ENCODE measurements at regions not wholly inside any gene's neighbourhood (a gene's known extent, or its start where the extent isn't known, plus 50 kb on each side); places are given as distances from the start of the nearest gene placed in this dataset.
A peak's percentile ranks its signal among the peaks of the same experiment; 100 is the strongest.

DNA sequence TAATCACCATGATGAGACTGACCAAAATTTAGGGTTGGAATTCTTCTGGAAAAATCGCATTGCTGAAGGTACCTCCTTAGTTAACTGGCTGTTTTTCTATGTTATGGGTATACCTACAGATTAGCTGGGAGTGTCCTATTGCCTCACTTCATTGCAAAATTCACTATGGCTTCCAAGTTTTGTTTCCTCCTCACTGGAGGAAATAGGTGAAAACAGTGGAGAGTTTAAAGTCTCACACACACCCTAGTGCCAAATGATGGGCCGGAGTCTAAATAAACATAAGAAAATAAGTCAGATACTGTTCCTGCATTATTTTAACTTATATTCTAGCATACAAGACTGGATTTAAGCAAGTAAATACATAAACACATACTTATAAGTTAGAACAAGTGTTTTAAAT is 98.2 kb downstream of the AHR start:
- no peak for DNase-seq (ENCODE audit: low spot score)

DNA sequence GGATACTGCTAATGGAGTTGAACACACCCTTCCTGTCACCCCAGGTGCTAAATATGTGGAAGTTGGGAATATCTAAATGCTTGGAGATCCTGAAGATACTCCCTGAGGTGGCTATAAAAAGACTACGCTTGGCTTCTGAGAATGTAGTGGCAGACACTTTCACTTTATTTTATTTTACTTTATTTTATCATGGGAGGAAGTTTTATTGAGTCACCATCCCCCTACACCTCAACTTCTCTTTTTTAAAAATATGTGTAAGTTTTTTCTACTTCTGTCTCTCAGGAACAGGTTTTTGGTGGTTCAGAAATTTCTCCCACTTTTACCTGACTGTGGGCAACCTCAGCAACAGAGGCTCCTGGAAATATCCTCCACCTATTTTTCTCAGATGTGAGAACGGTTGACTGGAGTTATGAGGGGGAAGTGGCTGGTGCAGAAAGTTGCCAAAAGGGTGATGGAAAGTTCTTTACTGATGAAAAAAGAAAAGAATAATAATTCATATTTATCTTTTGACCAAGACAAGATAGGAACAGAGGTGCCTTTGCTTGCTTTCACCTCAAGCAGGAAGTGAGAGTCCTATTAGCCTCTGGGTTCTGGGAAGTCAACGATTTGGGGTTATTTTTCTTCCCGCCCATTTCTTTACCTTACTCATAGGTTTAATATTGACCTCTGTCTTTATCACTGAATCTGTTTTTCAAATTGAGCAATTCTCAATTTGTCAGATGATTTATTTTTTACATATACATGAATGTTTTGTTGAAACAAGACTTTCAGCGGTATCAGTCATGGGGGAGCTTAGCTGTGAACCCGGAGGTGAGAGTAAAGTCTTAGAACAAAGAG is 103.6 kb downstream of the AHR start:
- no peak for DNase-seq (ENCODE audit: low spot score)

DNA sequence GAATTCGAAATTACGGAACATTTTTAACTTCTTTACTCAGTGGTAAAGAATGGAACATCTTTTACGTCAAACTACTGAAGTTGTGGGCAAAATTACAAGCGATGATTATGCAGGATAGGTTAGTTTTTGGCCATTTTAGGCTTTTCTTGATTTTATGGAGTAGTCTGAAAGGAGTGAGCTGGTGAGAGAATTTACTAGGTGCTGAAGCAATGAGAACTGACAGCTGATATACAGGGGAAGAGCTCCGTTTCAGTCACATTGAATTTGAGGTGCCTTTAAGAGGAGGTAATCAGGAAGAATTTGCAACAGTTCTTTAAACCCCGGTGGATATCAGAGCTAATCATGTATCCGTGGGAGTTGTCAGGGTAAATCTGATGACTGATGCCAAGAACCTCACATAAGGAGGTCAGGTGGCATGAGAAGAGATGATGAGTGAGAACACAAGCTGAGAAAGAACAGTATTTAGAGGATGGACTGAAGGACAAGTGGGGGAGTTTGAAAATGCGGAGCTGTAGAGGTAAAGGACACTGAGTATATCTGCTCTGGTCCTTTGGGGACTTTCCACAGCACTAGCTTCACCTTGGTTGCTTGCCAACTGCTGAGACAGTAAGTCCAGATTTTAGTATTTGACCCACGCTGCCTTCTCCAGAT is 104.3 kb downstream of the AHR start:
- DNase-seq (ENCODE audit: low spot score), result no peak

DNA sequence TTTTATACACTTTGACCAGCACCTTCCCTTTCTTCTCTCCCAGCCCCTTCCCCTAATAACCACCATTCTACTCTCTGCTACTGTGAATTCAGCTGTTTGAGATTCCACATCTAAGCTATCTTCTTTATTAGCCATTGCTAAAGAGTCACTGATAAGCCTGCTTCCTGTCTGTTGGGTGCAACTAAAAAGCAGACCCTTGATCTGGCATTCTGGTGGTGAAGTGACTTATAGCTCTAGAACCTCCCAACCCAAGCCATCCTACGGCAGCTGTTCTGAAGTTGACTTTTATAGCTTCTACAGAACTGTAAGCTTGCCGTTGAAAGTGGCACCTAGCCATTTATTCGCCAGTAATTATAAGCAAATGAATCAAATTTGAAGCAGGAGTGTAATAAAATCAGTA is 105.6 kb downstream of the AHR start:
- DNase-seq (ENCODE audit: low spot score), result no peak

DNA sequence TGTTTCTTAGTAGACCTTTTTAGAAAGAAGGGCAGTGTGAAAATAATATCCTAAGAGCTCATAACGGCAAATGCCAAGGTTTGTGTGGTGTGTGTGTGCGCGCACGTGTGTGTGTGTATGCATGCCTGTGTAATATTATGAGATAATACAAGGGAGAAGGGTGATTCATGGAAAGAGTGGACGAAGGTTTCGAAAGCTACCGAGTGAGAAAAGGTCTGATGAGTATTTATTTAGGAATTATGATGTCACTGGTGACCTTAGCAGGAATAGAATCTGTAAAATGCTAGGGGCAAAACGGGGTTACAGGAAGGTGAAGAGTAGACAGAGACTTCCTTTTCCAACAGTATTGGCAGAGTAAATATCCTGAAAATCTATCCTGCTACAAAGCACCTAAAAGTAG is 107.3 kb downstream of the AHR start:
- peak; percentile 57 for DNase-seq (ENCODE audit: low spot score)

DNA sequence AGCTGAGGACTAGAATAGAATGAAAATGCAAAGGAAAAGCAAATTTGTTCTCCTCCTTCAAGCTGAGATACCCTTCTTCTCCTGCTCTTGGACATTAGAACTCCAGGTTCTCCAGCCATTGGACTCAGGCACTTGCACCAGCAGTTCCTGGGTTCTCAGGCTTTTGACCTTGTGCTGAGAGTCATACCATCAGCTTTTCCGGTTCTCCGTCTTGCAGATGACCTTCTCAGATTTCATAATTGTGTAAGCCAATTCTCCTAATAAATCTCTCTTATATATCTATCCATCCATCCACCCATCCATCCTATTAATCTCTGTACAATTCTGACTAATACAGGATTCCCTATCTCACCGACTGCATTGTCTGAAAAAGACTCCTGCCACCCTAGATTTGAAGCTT is 108.3 kb downstream of the AHR start:
- DNase-seq (ENCODE audit: low spot score), result no peak

DNA sequence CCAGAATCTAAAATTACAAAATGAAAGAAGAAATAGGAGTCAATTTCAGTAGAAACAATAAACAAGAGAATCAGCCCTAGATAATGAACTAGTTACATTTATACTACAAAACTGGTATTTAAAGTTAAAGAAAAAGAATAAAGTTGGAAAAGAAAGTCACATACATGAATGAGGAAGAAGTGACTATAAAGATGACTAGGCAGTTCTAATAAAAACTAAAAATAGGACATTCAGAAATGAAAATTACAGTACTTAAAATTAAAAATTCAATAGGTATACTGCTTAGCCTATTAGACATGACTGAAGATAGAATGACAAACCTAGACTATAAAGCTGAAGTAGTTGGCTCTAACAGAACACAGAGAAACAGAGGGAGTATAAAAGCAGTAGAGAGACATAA is 108.8 kb downstream of the AHR start:
- no peak for DNase-seq (ENCODE audit: low spot score)

DNA sequence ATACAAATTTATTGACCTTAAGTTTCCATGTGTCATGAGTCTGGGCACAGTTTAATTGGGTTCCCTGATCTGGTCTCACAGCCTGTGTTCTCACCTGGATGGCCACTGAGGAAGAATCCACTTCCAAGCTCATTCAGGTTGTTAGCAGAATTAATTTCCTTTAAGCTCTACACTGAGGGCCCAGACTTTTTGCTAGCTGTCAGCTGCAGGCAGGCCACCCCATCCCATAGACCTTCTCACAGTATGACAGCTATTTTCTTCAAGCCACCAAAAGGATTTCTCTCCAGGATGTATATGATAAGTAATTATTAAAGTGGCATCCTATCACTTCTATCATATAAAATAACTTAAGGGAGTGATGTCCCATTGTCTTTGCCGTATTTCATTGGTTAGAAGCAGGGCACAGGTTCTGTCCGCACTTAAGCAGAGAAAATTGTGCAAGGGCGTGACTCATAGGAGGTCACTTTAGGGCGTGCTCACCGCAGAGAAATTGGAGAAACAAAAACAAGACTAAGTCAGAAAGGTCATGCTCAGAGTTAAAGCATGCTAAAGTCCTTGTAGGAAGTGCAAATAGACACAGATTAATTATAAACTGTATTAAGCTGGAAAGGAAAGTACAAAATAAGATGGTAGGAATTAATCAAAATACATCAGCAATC is 109.9 kb downstream of the AHR start:
- DNase-seq (ENCODE audit: low spot score), result peak; percentile 93

DNA sequence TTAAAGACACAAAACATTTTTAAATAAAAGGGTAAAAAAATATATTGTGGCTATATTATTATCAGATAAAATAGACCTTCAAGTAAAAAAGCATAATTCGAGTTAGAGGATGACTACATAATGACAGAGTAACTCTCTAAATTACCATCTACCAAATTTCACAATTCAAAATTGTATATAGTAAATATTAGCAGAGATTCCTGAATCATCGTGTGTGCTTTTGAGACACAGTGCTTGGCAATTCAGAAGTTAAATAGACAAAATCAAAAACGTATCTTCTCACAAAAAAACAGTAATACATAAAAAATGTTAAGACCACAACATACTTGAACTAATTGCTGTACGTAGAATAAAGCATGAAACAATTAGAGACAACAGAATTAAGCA is 110.4 kb downstream of the AHR start:
- no peak for DNase-seq (ENCODE audit: low spot score)

DNA sequence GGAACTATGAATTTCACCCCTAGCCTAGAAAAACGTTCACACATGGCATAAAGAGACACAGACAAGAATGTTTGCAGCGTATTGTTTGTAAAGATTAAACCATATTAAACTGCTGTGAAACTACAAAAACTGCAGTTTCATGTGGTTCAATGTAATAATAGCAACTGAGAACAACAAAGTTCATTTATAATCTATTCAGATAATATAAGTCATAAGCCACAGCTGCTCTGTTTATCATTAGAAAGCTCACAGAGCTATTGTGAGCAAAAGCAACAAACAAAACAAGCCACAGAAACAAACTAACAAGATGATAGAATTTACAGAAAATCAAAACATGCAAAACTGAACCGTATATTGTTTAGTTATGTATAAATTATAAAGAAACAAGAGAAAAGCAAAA is 113.5 kb downstream of the AHR start:
- DNase-seq (ENCODE audit: low spot score), result no peak

DNA sequence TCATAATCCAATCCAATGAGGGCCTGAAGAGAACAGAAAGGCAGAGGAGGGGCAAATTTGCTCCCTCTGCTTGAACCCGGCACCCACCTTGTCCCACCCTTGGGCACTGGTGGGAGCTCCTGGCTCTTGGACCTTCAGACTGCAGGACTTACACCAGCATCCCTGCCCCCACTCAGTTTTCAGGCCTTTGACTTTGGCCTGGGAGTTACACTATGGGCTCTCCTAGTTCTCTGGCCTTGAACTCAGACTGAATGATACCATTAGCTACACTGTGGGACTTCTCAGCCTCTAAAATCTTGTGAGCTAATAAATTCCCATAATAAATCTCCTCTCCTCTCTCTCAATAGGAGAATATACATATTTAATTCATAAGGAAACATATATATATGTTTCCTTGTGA is 114.4 kb downstream of the AHR start:
- no peak for DNase-seq (ENCODE audit: low spot score)

DNA sequence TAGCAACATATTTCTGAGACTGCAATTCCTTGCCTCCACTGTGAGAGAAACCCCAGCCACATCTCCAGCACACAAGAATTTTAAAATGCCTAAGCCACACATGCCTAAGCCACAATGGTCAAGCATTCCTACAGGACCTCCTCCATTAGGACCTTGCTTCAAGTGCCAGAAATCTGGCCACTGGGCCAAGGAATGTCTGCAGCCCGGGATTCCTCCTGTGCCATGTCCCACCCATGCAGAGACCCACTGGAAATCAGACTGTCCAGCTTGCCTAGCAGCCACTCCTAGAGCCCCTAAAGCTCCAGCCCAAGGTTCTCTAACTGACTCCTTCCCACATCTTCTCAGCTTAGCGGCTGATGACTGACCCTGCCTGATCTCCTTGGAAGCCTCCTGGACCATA is 117.5 kb downstream of the AHR start:
- DNase-seq (ENCODE audit: low spot score), result no peak

DNA sequence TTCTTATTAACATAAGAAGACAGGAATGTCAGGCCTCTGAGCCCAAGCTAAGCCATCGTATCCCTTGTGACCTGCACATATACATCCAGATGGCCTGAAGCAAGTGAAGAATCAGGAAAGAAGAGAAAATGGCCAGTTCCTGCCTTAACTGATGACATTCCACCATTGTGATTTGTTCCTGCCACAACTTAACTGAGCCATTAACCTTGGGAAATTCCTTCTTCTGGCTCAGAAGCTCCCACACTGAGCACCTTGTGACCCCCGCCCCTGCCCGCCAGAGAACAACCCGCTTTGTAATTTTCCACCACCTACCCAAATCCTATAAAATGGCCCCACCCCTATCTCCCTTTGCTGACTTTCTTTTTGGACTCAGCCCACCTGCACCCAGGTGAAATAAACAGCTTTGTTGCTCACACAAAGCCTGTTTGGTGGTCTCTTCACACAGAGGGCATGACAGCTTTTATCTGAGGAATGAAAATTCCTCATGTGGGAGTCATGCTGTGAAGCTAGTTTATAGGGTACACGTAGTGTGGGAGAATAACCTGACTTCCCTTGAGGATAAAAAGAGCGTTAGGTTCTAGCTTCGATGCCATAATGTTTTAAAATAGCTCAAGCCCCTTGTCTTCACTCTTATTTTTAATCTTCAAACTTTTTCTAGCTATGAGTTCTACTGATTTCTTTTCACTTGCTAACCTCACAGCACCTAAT is 122.0 kb downstream of the AHR start:
- peak; percentile 81 for DNase-seq (ENCODE audit: low spot score)

DNA sequence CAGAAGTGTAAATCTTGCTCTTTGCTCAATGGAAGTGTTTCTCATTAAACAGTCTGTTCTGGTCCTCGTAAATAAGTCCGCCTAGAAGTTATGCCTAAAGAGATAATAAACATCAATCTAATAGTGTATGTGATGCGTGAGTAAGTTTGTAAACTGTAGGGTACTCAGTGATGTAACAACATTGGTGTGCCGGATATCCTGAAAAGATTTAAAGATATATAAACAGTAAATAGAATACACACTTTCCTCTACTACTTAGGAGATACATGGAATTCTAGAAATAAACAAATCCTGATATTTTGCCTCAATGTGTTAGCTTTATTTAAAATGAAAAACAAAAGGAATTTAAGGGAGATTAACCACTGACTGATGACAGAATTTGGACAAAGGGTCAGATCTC is 123.5 kb downstream of the AHR start:
- DNase-seq (ENCODE audit: low spot score), result peak; percentile 48

DNA sequence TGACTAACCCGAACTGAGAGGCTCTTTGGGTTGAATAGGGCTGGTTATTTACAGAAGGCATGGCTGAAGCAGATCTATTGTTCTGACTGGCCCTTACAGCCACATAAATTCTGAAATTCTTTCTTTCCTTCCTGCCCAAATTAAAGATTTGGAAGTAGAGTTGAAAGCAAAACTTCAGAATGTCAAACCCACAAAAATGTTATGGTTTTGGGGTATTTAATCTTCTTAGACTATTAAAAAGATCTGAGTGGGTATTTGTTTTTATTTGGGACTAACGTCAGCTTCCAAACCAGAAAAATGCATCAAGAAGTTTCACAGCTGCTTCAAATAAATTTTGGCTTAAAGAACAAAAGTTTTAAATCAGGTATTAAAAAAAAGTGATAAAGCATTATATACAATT is 124.5 kb downstream of the AHR start:
- peak; percentile 52 for DNase-seq (ENCODE audit: low spot score)

DNA sequence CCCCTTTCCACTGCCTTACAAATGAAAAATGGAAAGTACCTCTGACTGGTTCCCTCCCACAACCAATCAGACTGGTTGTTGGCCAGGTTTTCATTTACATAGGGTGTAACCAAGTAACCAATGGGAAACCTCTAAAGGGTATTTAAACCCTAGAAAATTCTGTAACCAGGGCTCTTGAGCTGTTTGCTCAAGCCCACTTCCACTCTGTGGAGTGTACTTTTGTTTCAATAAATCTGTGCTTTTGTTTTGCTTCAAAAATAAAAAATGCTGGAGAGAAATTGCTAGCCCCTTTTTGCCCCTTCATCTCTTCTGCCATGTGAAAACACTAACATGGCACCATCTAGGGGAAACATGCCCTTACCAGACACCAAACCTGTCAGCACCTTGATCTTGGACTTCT is 129.5 kb downstream of the AHR start:
- no peak for DNase-seq (ENCODE audit: low spot score)

DNA sequence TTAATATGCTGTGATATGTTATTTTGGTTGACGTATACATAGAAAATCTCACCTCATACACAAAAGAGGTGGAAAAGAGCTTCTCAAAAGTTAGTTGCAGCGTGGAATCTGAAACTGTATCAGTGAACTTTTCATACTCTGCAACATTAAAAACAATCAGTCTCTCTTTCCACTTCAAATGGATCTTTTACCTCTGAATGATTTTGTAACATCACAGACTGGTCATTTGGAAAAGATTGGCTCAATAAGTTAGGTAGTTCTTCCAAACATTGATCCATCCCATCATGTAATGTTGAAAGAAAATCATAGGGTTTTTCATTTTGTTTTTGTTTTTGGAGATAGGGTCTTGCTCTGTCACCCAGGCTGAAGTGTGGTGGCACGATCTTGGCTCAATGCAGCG is 131.1 kb downstream of the AHR start:
- DNase-seq (ENCODE audit: low spot score), result no peak

DNA sequence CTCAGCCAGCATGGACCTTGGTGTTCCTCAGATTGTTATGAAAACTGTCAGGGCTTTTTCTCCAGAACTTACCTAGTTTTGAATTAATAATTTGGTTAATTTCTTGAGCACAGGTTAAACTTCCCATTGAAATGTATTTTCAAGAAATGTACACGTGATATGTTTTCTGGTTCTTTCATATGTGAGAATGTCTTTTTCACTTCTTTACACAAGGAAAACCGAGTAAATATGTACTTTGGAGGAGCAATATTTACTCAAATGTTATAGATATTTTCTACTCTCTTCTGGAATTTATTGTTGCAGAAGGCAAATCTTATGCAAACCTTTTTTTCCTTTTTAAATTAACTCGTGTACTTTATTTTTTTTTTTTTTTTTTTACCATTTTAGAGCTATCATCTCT is 134.3 kb downstream of the AHR start:
- no peak for DNase-seq (ENCODE audit: low spot score)

DNA sequence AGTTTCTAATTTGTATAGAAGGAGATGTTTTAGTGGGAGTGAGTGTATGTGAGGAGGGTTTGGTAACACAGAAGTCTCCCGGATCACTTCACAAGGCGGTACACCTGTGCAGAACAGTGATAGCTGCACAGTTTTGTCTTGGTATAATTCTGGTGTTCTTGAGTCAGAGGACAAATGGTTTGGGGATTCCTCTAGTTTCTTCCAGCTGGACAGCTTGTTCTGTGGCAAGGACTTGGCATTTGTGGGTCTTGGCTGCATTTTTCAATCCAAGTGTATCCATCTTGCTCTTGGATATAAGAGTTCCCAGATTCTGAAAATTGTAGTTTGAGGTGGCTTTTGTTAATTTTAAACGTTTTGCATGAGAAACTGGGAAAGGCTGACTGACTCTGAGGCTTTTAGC is 135.7 kb downstream of the AHR start:
- no peak for DNase-seq (ENCODE audit: low spot score)

DNA sequence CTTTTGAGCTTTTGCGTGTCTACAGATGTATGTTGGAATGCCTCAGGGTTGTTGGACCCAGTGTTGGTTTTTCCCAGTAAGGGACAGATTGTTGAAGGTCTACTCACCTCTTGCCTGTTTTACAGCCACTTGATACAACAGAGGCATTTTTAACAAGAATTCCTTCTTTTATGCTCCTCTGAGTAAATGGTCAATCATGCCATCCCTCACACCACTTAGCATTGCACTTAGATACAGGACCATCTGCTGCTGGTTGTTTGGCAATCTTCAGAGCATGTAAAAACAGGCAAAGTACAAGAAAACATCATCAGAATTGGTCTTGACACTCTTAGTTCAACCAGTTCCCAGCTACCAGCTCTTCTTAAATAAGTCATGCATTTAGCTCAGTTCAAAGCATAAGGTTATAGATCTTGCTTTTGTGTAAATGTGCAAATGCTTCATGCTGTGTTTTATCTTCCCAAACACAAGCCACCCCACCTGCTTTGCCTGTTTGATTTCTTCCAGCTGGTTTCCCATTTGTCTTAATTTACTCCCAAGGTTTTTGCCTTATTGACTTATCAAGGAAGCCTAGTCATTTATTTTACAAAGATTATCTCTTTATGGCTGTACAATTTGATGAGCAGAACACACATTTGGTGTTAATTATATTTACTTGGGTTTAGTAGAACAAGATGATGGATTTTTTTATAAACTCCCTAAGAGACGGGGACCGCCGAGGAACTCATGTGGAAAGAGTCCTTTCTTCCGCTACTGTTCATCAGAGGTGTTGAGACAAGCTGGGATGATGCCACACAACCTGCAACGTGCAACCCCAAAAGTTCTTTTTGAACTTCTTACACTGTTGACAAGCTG is 136.6 kb downstream of the AHR start:
- peak; percentile 31 for DNase-seq (ENCODE audit: low spot score)

DNA sequence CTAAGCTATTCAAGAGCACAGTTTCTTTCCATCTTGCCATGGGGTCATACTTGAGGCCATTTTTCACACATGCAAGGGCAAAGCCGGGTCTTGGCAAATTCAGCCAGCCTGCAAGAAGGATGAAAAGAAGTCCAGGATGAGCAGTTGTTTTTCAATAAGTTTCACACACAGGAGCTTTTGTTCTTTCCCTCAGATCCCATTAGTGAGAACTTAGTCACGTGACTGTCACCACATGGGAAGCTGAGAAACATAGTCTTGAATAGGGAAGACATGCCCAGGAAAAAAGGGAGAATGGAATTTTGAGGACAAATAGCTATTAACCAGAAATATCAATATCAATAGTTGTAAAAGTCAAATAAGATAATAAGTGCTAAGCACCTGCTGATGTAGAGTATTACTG is 137.7 kb downstream of the AHR start:
- no peak for DNase-seq (ENCODE audit: low spot score)

DNA sequence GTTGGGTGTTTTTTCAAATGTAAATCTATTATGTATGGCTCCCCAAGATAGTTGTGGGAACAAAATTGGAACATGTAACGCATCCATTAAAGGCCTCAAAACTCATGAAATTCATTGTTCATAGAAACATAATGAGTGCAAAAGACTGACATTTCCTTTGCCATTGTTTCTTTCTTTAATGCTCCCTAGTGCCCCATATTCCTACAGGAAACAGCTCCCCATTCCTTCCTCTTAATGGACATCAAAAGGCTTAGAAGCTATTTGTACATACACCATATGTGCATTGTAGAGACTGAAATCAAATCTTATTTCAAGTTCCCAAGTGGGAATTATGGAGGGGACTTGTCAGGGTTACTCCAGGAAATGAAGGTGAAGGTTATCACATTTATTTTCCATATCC is 139.1 kb downstream of the AHR start:
- DNase-seq (ENCODE audit: low spot score), result no peak

Measured in LoVo (cell line).